Pancreas (tissue), 10 donors: ENCODE measurements at regions not wholly inside any gene's neighbourhood (a gene's known extent, or its start where the extent isn't known, plus 50 kb on each side); places are given as distances from the start of the nearest gene placed in this dataset.

Experiments
- ATAC-seq, 4 donors: fragments of 200-7000 bp; cut with Tn5 transposase; one replicate each; pipeline versions ENCODE4 v1.8.0 to v1.9.1; 2020; ENCODE audit warnings: mild to moderate bottlenecking in 4 of 4, moderate library complexity in 4 of 4
- DNase-seq, 6 donors: peaks; one replicate each; pipeline ENCODE4 v3.0.0-alpha.2; 2020
- FAIRE-seq: peaks from 2 replicates; lab custom pipeline; 2012; peaks lifted over from hg19 to GRCh38; lab: Jason Lieb, UNC
- H3K27ac ChIP-seq, 4 donors: fragments of 200-600 bp; sonication (generic); 1 replicate in 3 of 4; 2 replicates in 1 of 4; pipeline versions ENCODE4 v1.5.0 to v1.8.0; 2020
- H3K27me3 ChIP-seq, 4 donors: fragments of 200-600 bp; one replicate each; pipeline ENCODE4 v1.8.0; 2021
- H3K36me3 ChIP-seq, 3 donors: fragments of 200-600 bp; sonication (generic) in 1 of 3; one replicate each; pipeline versions ENCODE4 v1.5.0 to v1.8.0; 2020 to 2021
- H3K4me1 ChIP-seq, 3 donors: fragments of 200-600 bp; one replicate each; pipeline ENCODE4 v1.8.0; 2021
- H3K4me3 ChIP-seq, 4 donors: fragments of 200-600 bp; sonication (generic) in 2 of 4; one replicate each; pipeline versions ENCODE4 v1.5.0 to v1.8.0; 2020 to 2021
- H3K9me3 ChIP-seq, 4 donors: fragments of 200-600 bp; one replicate each; pipeline ENCODE4 v1.8.0; 2021
- WGBS, 2 donors: extraction: QIAGEN DNeasy Blood & Tissue Kit; methylation state at CpG; one replicate each; pipeline ENCODE4 v1.1.7; 2013; 5-methylcytosine and 5-hydroxymethylcytosine counted together
- intact Hi-C, 3 donors: fragments of 100-400 bp; cut with DNase I; formaldehyde crosslinking; loops; one replicate each; pipeline versions ENCODE4 v1.11.1 to v1.14.2; 2022
- TF ChIP-seq, protein P1 (sequence below), 4 donors: fragments of 200-600 bp; sonication (generic) in 3 of 4; IDR thresholded peaks; one replicate each; pipeline versions ENCODE4 v1.5.0 to v1.8.0; 2021; ENCODE audit warnings: antibody characterized with exemption in 4 of 4
- donor health status: healthy with polysubstance abuse.
- donor health status: DM: no; HTN: no; CAD: no; lungs with moderate emphysema.
- donor health status: DM: no; HTN: no; CAD: no.
- donor health status: control.
- donor health status: control.
- donor health status: Bipolar disorder and iron deficiency.
- donor health status: DM: yes; HTN: yes; CAD: no.
- donor health status: DM: no; HTN: no; CAD: no.
- donor health status: DM: no; HTN: no; CAD: no.
- donor health status: DM: yes; HTN: yes; CAD: no.

DNA sequence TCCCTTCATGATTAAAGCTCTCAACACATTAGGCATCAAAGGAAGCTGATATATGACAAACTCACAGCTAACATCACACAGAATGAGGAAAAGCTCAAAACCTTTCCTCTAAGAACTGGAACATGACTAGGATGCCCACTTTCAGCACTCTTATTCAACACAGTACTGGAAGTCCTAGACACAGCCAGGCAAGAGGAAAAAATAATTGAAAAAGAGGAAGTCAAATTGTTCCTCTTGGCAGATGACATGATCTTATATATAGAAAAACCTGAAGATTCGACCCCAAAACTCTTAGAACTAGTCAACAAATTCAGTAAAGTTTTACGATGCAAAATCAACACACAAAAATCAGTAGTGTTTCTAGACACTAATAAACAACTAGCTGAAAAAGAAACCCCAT is 144.3 kb upstream of the NREP start:
- H3K27me3 ChIP-seq: no peaks in the 10 kb centered on the region
- intact Hi-C loops: no loop called here
- FAIRE-seq: no peak
- no peak overlapping the region for H3K4me3 ChIP-seq
- no peak for ATAC-seq
- no peaks in the 10 kb centered on the region for H3K9me3 ChIP-seq
- no peaks in the 10 kb centered on the region for H3K36me3 ChIP-seq
- no peak overlapping the region for H3K27ac ChIP-seq
- WGBS, 2 donors: 35 to 41% methylated on average over 2 of the region's 2 CpGs
- no peak for DNase-seq
- no peaks in the 10 kb centered on the region for H3K4me1 ChIP-seq
- TF ChIP-seq, protein P1, sequence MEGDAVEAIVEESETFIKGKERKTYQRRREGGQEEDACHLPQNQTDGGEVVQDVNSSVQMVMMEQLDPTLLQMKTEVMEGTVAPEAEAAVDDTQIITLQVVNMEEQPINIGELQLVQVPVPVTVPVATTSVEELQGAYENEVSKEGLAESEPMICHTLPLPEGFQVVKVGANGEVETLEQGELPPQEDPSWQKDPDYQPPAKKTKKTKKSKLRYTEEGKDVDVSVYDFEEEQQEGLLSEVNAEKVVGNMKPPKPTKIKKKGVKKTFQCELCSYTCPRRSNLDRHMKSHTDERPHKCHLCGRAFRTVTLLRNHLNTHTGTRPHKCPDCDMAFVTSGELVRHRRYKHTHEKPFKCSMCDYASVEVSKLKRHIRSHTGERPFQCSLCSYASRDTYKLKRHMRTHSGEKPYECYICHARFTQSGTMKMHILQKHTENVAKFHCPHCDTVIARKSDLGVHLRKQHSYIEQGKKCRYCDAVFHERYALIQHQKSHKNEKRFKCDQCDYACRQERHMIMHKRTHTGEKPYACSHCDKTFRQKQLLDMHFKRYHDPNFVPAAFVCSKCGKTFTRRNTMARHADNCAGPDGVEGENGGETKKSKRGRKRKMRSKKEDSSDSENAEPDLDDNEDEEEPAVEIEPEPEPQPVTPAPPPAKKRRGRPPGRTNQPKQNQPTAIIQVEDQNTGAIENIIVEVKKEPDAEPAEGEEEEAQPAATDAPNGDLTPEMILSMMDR (IDR thresholded peaks at IDR 0.05): no peak

- no peak for DNase-seq
- Histone ChIP-seq H3K4me1 (no peaks in the 10 kb centered on the region), H3K27ac (no peak overlapping the region), H3K4me3 (no peak overlapping the region), H3K36me3 (no peaks in the 10 kb centered on the region), H3K27me3 (no peaks in the 10 kb centered on the region), H3K9me3 (no peaks in the 10 kb centered on the region)
- 69 to 76% methylated on average over 1 of the region's 1 CpG for WGBS, 2 donors
- no peak for ATAC-seq
- intact Hi-C loops: no loop called here
- no peak for FAIRE-seq
- TF ChIP-seq, protein P1 (IDR thresholded peaks at IDR 0.05): no peak
These were observed 136.0 kb upstream of the NREP start for GRCh38 chr5:111892949-111893348.

- WGBS, 2 donors: 82 to 96% methylated on average over 2 of the region's 2 CpGs
- no peak for ATAC-seq
These were observed 130.7 kb upstream of the NREP start for GRCh38 chr5:111887706-111888105.

GRCh38 chr5:111869681-111870080 is 112.7 kb upstream of the NREP start:
- Histone ChIP-seq H3K4me3 (no peak overlapping the region), H3K36me3 (no peaks in the 10 kb centered on the region), H3K27ac (no peak overlapping the region), H3K27me3 (no peaks in the 10 kb centered on the region), H3K9me3 (no peaks in the 10 kb centered on the region), H3K4me1 (no peaks in the 10 kb centered on the region)
- intact Hi-C loops: no loop called here
- ATAC-seq (no peak), DNase-seq (no peak), FAIRE-seq (no peak)
- 63 to 80% methylated on average over 2 of the region's 2 CpGs for WGBS, 2 donors
- TF ChIP-seq, protein P1 (IDR thresholded peaks at IDR 0.05): no peak

More at GRCh38 chr5:111887706-111888105, 130.7 kb upstream of the NREP start:
- no peak for DNase-seq
- TF ChIP-seq, protein P1 (IDR thresholded peaks at IDR 0.05): no peak
- Histone ChIP-seq H3K27me3 (no peaks in the 10 kb centered on the region), H3K4me1 (no peaks in the 10 kb centered on the region), H3K9me3 (no peaks in the 10 kb centered on the region), H3K4me3 (no peak overlapping the region), H3K27ac (no peak overlapping the region), H3K36me3 (no peaks in the 10 kb centered on the region)
- FAIRE-seq: no peak
- intact Hi-C loops: no loop called here

DNA sequence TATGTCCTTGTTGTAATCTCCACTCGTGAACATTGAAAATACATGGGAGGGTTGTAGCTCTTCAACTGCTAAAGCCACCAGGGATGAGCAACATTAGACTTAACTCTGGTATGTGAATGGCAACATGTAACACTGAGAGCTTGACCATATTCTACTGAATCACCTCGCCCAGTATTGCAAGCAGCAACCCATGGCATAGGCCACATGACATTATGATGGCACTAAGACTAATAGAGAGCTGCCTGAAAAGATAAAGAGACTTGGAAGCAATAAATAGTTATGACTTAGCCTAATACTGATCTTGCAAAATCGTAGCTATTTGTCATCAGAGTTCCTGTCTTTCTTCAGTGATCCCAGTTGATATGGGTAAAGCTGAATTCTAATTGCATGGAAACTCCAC is 108.4 kb upstream of the NREP start:
- intact Hi-C loops: no loop called here
- DNase-seq (no peak), ATAC-seq (no peak), FAIRE-seq (no peak)
- WGBS, 2 donors: 78 to 88% methylated on average over 3 of the region's 3 CpGs
- TF ChIP-seq, protein P1 (IDR thresholded peaks at IDR 0.05): no peak
- Histone ChIP-seq H3K4me1 (no peaks in the 10 kb centered on the region), H3K36me3 (no peaks in the 10 kb centered on the region), H3K4me3 (no peak overlapping the region), H3K9me3 (no peaks in the 10 kb centered on the region), H3K27me3 (no peaks in the 10 kb centered on the region), H3K27ac (no peak overlapping the region)
